HG02973 (cell line): ENCODE measurements at regions not wholly inside any gene's neighbourhood (a gene's known extent, or its start where the extent isn't known, plus 50 kb on each side); places are given as distances from the start of the nearest gene placed in this dataset.
"Not testable (repeated sequence)": the region's sequence is repeated elsewhere in the genome, so short reads cannot be mapped to it uniquely, and the experiment has no call there.

ENCODE experiments used
- ATAC-seq: cut with Tn5 transposase; IDR thresholded peaks from one replicate; pipeline ENCODE4 v1.9.1; 2021; ENCODE audit warnings: moderate library complexity; ENCODE audit not compliant: unreplicated experiment

DNA sequence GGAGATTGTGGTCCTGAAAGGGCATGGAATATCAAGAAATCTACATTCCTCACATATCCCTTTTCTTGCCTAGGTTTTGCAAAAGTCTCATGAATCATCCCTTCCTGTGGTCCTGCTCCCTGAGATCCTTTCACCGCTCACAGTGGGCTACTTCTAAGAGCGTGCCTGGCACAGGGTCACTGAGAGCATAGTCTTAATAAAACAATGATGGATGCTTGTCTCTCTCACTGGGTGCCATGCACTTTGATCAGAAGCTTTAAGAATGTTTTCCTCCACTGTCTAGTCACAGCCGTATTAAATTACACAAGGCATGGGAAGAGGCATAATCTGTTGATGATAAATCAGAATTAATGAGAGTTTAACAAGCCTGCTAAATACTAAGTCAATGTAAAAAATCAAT lies 269.7 kb upstream of the ATP10A start:
- no peak for ATAC-seq

DNA sequence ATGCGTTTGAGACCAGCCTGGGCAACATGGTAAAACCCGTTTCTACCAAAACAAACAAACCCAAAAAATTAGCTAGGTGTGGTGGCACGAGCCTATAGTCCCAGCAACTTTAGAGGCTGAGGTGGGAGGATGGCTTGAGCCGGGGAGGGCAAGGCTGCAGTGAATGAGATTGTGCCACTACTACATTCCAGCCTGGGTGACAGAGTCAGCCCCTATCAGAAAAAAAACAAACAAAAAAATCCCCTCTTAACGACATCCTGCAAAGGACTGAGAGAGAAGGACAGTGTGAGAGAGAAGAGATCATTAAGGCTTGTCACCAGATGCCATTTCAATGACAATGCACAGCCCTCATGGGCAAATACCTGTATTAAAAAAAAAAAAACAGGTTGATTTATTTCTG lies 266.7 kb upstream of the ATP10A start:
- ATAC-seq: no peak

GRCh38 chr15:26128611-26129140 lies 265.5 kb upstream of the ATP10A start:
- no peak for ATAC-seq

DNA sequence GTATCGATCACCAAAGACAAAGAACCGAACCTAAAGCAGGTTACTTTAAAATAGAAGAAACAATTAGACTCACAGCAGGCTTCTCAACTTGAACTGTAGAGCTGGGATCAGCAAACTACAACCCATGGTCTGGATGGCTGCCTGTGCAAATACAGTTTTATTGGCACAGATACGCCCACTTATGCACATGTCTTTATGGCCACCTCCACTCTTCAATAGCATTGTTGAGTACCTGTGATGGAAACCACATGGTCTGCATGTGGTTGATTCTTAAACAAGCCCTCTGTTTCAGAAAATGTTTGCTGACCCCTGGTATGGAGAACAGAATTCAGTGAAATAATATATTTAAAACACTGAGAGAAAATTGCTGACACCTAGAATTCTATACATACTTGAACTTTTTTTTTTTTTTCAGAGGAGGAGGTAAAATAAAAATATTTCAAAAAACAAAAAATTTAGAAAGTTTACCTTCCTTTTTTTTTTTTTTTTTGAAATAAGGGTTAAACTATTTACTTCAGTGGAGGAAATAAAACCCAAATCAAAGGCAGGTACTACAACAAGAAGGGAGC lies 263.8 kb upstream of the ATP10A start:
- ATAC-seq: no peak

DNA sequence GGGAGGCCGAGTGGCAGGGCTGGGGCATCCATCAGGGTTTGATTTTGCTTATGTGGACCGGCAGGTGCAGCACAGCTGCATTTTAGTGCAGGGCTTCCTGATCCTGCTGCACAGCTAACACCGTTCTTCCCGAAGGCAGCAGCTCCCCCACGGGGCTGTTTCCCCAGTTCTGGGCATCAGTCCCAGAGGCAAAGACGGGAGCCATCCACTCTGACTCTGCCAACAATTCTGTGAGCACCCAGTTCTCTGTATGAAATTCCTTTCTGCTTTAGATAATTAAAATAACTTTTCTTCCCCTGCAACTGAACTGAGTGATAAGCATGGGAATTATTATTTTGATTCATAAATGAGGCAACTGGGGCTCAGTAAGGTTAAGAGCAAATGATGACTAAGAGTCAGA lies 262.9 kb upstream of the ATP10A start:
- ATAC-seq: no peak

GRCh38 chr15:26125664-26126063 lies 262.5 kb upstream of the ATP10A start:
- no peak for ATAC-seq

- ATAC-seq: no peak
Observed at GRCh38 chr15:26119322-26119721, 256.2 kb upstream of the ATP10A start.

GRCh38 chr15:26115229-26115943 lies 252.3 kb upstream of the ATP10A start:
- ATAC-seq: no peak

DNA sequence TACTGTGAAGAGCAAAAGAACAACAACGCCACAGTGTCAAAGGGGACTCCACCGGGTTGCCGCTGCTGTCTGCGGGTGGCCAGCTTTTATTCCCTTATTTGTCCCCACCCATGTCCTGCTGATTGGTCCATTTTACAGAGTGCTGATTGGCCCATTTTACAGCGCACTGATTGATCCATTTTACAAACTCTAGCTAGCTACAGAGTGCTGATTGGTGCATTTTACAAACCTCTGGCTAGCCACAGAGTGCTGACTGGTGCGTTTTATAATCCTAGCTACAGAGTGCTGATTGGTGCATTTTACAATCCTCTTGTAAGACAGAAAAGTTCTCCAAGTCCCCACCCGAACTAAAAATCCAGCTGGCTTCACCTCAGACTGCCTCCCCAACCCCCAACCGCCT lies 251.0 kb upstream of the ATP10A start:
- not testable (repeated sequence) for ATAC-seq

- ATAC-seq: no peak
Observed at GRCh38 chr15:26113296-26113695, 250.2 kb upstream of the ATP10A start.

DNA sequence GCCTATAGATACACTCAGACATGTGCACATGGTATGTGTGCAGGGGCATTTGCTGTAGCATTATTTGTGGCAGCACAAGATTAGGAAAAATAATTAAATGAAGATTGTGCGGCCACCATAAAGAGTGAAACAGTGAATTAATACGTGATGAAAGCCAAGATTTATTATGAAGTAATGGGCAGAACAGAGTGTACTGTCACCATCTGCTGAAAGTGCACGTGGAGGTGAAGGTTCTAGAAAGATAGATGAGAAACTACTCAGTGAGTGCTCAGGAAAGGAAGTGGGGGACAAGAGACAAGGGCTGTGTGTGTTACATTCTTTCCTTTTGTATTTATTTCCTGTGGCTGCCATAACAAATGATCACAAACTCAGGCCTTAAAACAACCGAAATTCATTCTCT lies 246.1 kb upstream of the ATP10A start:
- ATAC-seq: no peak

DNA sequence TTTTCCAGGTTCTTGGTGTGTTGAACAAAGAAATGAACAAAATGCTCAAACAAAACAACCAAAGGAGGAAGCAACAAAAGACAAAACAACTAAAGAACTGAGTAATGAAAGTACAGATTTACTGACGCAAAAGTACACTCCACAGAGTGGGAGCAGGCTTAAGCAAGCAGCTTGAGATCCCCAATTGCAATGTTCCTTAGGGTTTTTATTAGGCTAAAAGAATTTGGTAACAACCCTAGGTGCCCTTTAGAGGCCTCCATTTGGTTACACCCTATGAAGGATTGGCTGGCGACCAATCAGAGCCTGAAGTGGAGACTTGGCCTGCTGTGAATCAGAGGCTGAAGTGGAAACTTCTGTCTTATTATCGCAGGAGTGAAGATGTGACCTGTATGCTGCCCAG lies 243.4 kb upstream of the ATP10A start:
- no peak for ATAC-seq

DNA sequence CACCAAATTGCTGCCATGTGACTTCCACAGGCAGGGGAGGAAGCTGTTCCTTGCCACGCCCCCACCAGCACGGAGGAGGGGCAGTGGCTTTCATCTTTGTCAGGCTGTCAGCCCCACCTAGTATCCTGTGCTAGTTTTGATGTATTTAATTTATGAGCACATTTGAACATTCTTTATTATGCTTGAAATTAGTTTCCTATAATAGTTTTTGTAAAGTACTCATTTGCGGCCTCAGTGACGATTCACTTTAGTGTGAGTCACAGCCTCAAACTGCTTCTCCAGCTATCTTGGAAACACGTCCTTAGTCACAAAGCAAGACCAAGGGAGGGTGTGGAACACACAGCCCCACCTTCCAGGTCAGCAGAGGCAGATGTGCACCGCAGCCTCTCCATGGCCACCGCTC lies 239.9 kb upstream of the ATP10A start:
- no peak for ATAC-seq

DNA sequence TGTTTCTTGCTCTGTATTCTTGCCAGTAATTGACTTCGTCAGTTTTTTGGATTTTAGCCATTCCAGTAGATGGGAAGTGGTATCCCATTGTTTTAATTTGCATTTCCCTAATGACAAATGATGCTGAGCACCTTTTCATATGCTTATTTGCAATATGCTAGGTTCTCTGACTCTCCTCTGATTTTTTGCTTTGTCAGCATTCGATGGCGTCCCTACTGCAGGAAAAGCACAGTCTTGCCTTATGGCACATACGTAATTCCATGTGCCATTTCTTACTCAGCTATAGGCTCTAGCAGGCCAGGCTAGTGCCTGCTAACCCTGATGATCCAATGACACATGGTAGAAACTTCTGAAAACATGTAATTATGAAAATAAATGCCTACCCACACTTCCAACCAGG lies 239.2 kb upstream of the ATP10A start:
- no peak for ATAC-seq

DNA sequence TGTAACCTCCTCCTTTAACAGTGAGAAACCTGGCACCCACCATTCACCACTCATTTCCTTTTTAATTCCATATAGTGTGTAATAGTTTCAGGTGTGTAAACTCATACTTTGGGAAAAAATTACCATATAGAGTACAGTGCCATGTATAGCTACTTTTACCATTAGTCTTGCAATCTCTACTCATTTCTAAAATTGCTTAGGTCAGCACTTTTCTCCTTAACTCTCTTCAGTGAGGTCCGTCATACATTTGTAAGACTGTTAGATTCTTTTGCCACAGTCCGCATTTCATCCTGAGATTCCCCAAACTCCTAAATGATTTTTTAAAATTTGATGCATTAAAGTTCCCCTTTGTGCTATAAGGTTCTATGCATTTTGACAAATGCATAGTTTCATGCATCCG lies 238.3 kb upstream of the ATP10A start:
- no peak for ATAC-seq

DNA sequence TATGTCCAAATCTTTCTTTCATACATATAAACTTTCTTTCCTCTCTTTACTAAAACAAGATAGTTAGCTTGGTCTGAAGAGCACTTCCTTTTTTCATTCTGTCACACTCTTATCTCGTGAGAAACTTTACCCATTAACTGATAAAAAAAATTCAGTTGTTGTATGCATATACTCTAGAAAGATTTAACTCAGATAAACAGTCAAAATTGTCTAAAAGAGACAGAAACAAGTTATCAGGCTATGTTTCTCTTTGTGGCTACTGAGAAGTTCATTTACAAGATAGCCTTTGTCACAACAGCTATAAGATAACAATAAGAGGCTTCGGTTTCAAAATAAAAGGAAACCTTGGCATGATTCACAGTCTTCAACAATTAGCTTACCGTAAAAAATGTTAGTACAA lies 235.7 kb upstream of the ATP10A start:
- ATAC-seq: no peak

GRCh38 chr15:26097216-26097615 lies 234.1 kb upstream of the ATP10A start:
- no peak for ATAC-seq

DNA sequence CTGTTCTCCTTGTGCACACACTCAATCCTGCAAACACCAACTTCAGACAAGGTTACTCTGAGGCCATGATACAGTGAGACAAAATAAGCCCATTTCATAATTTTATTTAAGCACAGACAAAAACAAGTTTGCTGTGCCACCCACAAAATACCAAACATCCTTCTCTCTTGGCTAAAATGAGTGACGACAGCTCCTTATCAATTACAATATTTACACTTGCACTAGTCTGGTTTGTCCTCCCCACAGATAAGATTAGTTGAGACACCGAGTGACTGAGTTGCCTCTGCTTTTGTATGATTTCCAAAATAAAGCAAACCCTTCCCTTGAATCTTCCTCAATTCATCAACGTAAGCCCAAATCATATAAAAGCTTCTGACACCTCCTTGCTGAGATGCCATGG lies 233.5 kb upstream of the ATP10A start:
- no peak for ATAC-seq

GRCh38 chr15:26095710-26096330 lies 232.7 kb upstream of the ATP10A start:
- no peak for ATAC-seq

DNA sequence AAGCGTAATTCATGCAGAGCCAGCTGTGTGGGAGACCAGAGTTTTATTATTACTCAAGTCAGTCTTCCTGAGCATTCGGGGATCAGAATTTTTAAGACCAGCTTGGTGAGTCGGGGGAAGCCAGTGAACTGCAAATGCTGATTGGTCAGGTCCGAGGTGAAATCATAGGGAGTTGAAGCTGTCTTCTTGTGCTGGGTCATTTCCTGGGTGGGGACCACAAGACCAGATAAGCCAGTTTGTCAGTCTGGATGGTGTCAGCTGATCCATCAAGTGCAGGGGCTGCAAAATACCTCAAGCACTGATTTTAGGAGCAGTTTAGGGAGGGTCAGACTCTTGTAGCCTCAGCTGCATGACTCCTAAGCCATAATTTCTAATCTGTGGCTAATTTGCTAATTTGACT lies 228.1 kb upstream of the ATP10A start:
- no peak for ATAC-seq

DNA sequence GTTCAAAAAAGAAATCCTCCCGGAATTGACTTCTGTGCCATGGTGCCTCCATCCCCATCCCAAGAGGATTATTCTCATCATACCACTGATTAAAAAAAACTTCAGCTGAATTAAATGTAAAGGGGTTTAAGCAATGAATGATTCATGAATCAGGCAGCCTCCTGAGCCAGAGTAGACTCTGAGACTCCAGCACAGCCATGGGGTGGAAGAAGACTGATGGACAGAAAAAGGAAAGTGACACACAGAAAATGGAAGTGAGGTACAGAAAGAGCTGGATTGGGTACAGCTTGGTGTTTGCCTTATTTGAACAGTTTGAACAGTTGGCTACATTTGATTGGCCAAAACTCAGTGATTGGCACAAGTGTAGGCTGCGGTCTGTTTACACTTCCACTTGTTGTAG lies 224.8 kb upstream of the ATP10A start:
- no peak for ATAC-seq

GRCh38 chr15:26087395-26087794 lies 224.3 kb upstream of the ATP10A start:
- no peak for ATAC-seq
